ENCODE measurements at regions not wholly inside any gene's neighbourhood (a gene's known extent, or its start where the extent isn't known, plus 50 kb on each side); places are given as distances from the start of the nearest gene placed in this dataset.

DNA sequence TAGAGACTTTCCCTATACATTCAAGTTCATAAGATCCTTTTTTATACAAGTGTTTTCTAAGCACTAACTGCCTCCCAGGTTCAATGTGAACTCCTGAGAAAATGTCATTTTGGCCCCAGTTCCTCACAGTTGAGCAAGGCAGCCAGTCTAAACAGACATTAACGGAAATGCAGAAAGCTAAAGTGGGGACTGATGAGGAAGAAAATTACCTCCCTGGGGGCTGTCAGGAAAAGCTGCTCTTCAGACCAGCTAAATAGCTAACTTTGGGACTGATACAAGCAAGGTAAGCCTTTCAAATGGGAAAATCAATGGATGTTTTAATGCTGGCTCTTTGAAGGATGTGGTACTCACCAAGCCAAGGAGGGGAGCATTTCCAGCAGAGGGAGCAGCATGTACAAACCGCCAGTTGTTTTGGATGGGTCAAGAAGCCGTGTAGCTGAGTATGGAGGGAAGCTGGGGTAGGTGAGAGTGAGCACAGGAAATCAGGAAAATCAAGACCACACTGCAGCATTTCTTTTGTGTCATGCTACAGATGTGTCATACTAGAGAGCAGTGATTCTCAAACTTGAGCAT is 180.8 kb upstream of the CHD6 start:
- WGBS, 2 experiments (ENCODE audit: insufficient coverage in 1 of 2, insufficient read length in 1 of 2): 87 to 100% methylated on average over 1 to 3 of the region's 3 CpGs
- H3K9ac ChIP-seq (ENCODE audit: extremely low read depth, low read length, poor library complexity, severe bottlenecking): no peak overlapping the region
- Mint-ChIP-seq H3K9me3 (no peaks in the 10 kb centered on the region), H3K4me1 (no peaks in the 10 kb centered on the region), H3K4me3 (no peak overlapping the region), H3K36me3 (ENCODE audit: low read depth) (no peaks in the 10 kb centered on the region), H3K27ac (no peak overlapping the region), H3K27me3 (ENCODE audit: insufficient read depth) (peaks cover 6% of the 10 kb centered on the region)
- no peaks in the 10 kb centered on the region for H3K27me3 ChIP-seq (ENCODE audit: control insufficient read depth, insufficient read depth, low read length, poor library complexity, severe bottlenecking)
- H3K4me3 ChIP-seq (ENCODE audit: low read length): no peak overlapping the region
- TF ChIP-seq CTCF (conservative IDR thresholded peaks at IDR 0.05): peak; percentile 61
- peak; percentile 66 for DNase-seq
- H3K9me3 ChIP-seq (ENCODE audit: control insufficient read depth, low read length): no peaks in the 10 kb centered on the region
- no peak overlapping the region for H3K27ac ChIP-seq (ENCODE audit: low read depth, low read length)
- no peaks in the 10 kb centered on the region for H3K36me3 ChIP-seq (ENCODE audit: control insufficient read depth, insufficient read depth, low read length)
- no peaks in the 10 kb centered on the region for H3K4me1 ChIP-seq (ENCODE audit: control insufficient read depth, insufficient read depth, low read length)

DNA sequence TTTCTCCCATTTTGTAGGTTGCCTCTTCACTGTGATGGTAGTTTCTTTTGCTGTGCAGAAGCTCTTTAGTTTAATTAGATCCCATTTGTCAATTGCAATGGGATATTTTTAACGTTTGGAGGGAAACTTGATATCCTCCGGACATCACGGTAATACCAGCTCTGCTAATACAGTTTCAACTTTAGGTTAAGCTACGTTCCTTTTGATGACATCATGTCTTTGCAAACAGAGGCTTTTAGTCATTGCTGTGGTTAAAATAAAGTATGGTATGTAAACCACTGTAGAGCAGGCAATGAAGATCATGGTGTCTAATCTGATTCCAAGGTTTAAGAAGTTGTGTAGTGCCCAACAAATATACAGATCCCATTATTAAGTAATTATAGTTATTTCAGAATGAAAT is 168.0 kb upstream of the CHD6 start:
- H3K4me1 ChIP-seq (ENCODE audit: control insufficient read depth, insufficient read depth, low read length): no peaks in the 10 kb centered on the region
- DNase-seq: no peak
- no peaks in the 10 kb centered on the region for H3K9me3 ChIP-seq (ENCODE audit: control insufficient read depth, low read length)
- TF ChIP-seq CTCF (conservative IDR thresholded peaks at IDR 0.05): no peak
- Mint-ChIP-seq H3K27me3 (ENCODE audit: insufficient read depth) (no peaks in the 10 kb centered on the region), H3K9me3 (no peaks in the 10 kb centered on the region), H3K27ac (no peak overlapping the region), H3K4me3 (no peak overlapping the region), H3K36me3 (ENCODE audit: low read depth) (no peaks in the 10 kb centered on the region), H3K4me1 (no peaks in the 10 kb centered on the region)
- no peaks in the 10 kb centered on the region for H3K27me3 ChIP-seq (ENCODE audit: control insufficient read depth, insufficient read depth, low read length, poor library complexity, severe bottlenecking)
- WGBS, 2 experiments (ENCODE audit: insufficient coverage in 1 of 2, insufficient read length in 1 of 2): 87 to 100% methylated on average over 4 of the region's 4 CpGs
- H3K4me3 ChIP-seq (ENCODE audit: low read length): no peak overlapping the region
- H3K36me3 ChIP-seq (ENCODE audit: control insufficient read depth, insufficient read depth, low read length): no peaks in the 10 kb centered on the region
- H3K9ac ChIP-seq (ENCODE audit: extremely low read depth, low read length, poor library complexity, severe bottlenecking): no peak overlapping the region
- H3K27ac ChIP-seq (ENCODE audit: low read depth, low read length): no peak overlapping the region

DNA sequence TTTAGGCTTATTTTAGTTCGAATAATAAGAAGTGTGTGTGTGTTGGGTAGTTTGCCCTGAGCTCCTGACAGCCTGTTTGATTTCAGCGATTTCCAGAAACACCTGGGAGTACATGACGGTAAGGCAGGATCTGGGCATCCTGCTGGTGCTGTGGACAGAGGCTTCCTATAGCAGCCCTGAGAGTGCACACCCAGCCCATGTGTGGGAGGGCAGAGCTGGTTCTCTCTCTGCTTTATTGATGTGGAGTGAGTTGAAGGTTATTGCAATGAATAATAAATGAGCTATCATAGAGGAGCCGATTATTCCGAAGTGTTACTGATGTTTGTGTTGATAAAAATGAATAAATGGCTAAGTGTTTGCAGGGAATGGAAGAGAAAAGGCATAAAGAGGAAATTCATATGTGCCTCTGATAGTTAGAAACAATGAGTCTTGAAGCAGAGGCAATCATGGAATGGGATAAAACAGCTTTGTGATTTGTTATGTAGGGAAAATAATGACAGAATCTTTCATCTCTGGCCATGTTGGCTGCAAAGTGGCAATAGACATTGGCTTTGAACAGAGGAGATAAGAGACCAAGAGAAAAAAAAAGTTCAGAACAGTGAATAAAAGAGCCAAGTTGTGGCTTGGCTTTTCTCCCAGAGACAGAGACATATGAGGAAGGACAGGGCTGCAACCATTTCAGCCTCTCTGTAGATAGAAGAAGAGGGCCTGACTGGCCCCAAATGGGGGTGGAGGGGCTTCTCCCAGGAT is 166.2 kb upstream of the CHD6 start:
- no peaks in the 10 kb centered on the region for H3K9me3 Mint-ChIP-seq
- TF ChIP-seq CTCF (conservative IDR thresholded peaks at IDR 0.05): no peak
- 87% methylated on average over 5 of the region's 5 CpGs for WGBS, 2 experiments (ENCODE audit: insufficient coverage in 1 of 2, insufficient read length in 1 of 2)

More for the DNA sequence above, 166.2 kb upstream of the CHD6 start:
- Mint-ChIP-seq H3K27me3 (ENCODE audit: insufficient read depth) (no peaks in the 10 kb centered on the region), H3K4me3 (no peak overlapping the region), H3K4me1 (no peaks in the 10 kb centered on the region), H3K36me3 (ENCODE audit: low read depth) (no peaks in the 10 kb centered on the region), H3K27ac (no peak overlapping the region)
- no peaks in the 10 kb centered on the region for H3K36me3 ChIP-seq (ENCODE audit: control insufficient read depth, insufficient read depth, low read length)
- no peaks in the 10 kb centered on the region for H3K9me3 ChIP-seq (ENCODE audit: control insufficient read depth, low read length)
- no peak for DNase-seq
- H3K9ac ChIP-seq (ENCODE audit: extremely low read depth, low read length, poor library complexity, severe bottlenecking): no peak overlapping the region
- no peaks in the 10 kb centered on the region for H3K4me1 ChIP-seq (ENCODE audit: control insufficient read depth, insufficient read depth, low read length)
- H3K4me3 ChIP-seq (ENCODE audit: low read length): no peak overlapping the region
- H3K27me3 ChIP-seq (ENCODE audit: control insufficient read depth, insufficient read depth, low read length, poor library complexity, severe bottlenecking): no peaks in the 10 kb centered on the region
- no peak overlapping the region for H3K27ac ChIP-seq (ENCODE audit: low read depth, low read length)

All from endodermal cell (in vitro differentiated cells).